Neuronal stem cell (in vitro differentiated cells): ENCODE measurements at regions not wholly inside any gene's neighbourhood (a gene's known extent, or its start where the extent isn't known, plus 50 kb on each side); places are given as distances from the start of the nearest gene placed in this dataset.

Source experiments
- DNase-seq: peaks from one replicate; pipeline ENCODE4 v3.0.0-alpha.2; 2013; ENCODE audit warnings: low spot score
- H2AFZ ChIP-seq: one replicate; pipeline ENCODE4 v1.6.1; 2013; ENCODE audit warnings: mild to moderate bottlenecking, low read length, inconsistent platforms
- H2AK5ac ChIP-seq: 2 replicates; pipeline ENCODE4 v1.6.1; 2013; ENCODE audit warnings: low read depth, mild to moderate bottlenecking, inconsistent platforms, low read length, moderate library complexity, mixed read lengths
- H2BK120ac ChIP-seq: 2 replicates; pipeline ENCODE4 v1.6.1; 2013; ENCODE audit warnings: low read depth, mild to moderate bottlenecking, inconsistent platforms, low read length, moderate library complexity, mixed read lengths
- H2BK12ac ChIP-seq: one replicate; pipeline ENCODE4 v1.6.1; 2013; ENCODE audit warnings: low read length, inconsistent platforms
- H2BK15ac ChIP-seq: 2 replicates; pipeline ENCODE4 v1.6.1; 2013; ENCODE audit warnings: mild to moderate bottlenecking, low read length, inconsistent platforms, mixed read lengths
- H2BK5ac ChIP-seq: one replicate; pipeline ENCODE4 v1.6.1; 2013; ENCODE audit warnings: inconsistent platforms, mild to moderate bottlenecking, low read length, moderate library complexity
- H3K14ac ChIP-seq: one replicate; pipeline ENCODE4 v1.6.1; 2013; ENCODE audit warnings: low read length, inconsistent platforms
- H3K18ac ChIP-seq: 2 replicates; pipeline ENCODE4 v1.6.1; 2013; ENCODE audit warnings: low read length, inconsistent platforms
- H3K23ac ChIP-seq: 2 replicates; pipeline ENCODE4 v1.6.1; 2013; ENCODE audit warnings: low read depth, mild to moderate bottlenecking, mixed read lengths, low read length, inconsistent platforms; ENCODE audit not compliant: poor library complexity
- H3K27ac ChIP-seq: replicated peaks from 3 replicates; pipeline ENCODE4 v1.5.1; 2013; ENCODE audit warnings: low read length, inconsistent platforms
- H3K27me3 ChIP-seq, 3 experiments: 2 replicates each; pipeline ENCODE4 v1.6.1; 2013; ENCODE audit warnings: low read length in 3 of 3, mild to moderate bottlenecking in 2 of 3, inconsistent platforms in 1 of 3, low read depth in 1 of 3, mixed read lengths in 1 of 3, moderate library complexity in 1 of 3; ENCODE audit not compliant: control insufficient read depth in 3 of 3, insufficient read depth in 3 of 3
- H3K36me3 ChIP-seq, 2 donors: replicated peaks in 1 of 2; 2 replicates each; pipeline ENCODE4 v1.6.1; 2013; ENCODE audit warnings: low read length in 2 of 2; ENCODE audit not compliant: control insufficient read depth in 2 of 2, insufficient read depth in 2 of 2
- H3K4ac ChIP-seq: 2 replicates; pipeline ENCODE4 v1.6.1; 2013; ENCODE audit warnings: inconsistent platforms, mild to moderate bottlenecking, low read length, moderate library complexity
- H3K4me1 ChIP-seq, 2 donors: 1 replicate in 1 of 2; 2 replicates in 1 of 2; pipeline ENCODE4 v1.6.1; 2013; ENCODE audit warnings: low read length in 2 of 2, low read depth in 1 of 2; ENCODE audit not compliant: control insufficient read depth in 2 of 2, insufficient read depth in 1 of 2
- H3K4me2 ChIP-seq: one replicate; pipeline ENCODE4 v1.6.1; 2013; ENCODE audit warnings: mild to moderate bottlenecking, low read length, inconsistent platforms; ENCODE audit not compliant: insufficient read depth, poor library complexity, severe bottlenecking
- H3K4me3 ChIP-seq, 2 donors: 2 replicates each; pipeline ENCODE4 v1.5.1; 2013; ENCODE audit warnings: low read length in 2 of 2, mild to moderate bottlenecking in 2 of 2, inconsistent platforms in 1 of 2, moderate library complexity in 1 of 2
- H3K79me1 ChIP-seq: one replicate; pipeline ENCODE4 v1.6.1; 2013; ENCODE audit warnings: low read depth, mild to moderate bottlenecking, inconsistent platforms, low read length, moderate library complexity
- H3K9ac ChIP-seq: one replicate; pipeline ENCODE4 v1.6.1; 2013; ENCODE audit warnings: mild to moderate bottlenecking, low read depth, low read length, inconsistent platforms; ENCODE audit not compliant: poor library complexity
- H3K9me3 ChIP-seq, 2 donors: replicated peaks in 1 of 2; 2 replicates each; pipeline versions ENCODE3 to v1.6.1; 2013; ENCODE audit warnings: low read length in 2 of 2, mild to moderate bottlenecking in 2 of 2, inconsistent platforms in 1 of 2, low read depth in 1 of 2, mixed read lengths in 1 of 2, moderate library complexity in 1 of 2; ENCODE audit not compliant: control insufficient read depth in 2 of 2, insufficient read depth in 1 of 2
- H4K8ac ChIP-seq: one replicate; pipeline ENCODE4 v1.6.1; 2013; ENCODE audit warnings: low read depth, mild to moderate bottlenecking, inconsistent platforms, low read length, moderate library complexity
- H4K91ac ChIP-seq: one replicate; pipeline ENCODE4 v1.6.1; 2013; ENCODE audit warnings: low read length, low read depth, mild to moderate bottlenecking, inconsistent platforms; ENCODE audit not compliant: poor library complexity
- WGBS, 2 donors: extraction: QIAGEN DNeasy Blood & Tissue Kit; methylation state at CpG; one replicate each; pipeline ENCODE4 v1.1.7; 2013; ENCODE audit warnings: missing lambda C conversion rate in 2 of 2, mixed read lengths in 1 of 2; ENCODE audit not compliant: insufficient read length in 2 of 2, insufficient replicate concordance in 1 of 2; ENCODE audit errors: extremely low coverage in 2 of 2; 5-methylcytosine and 5-hydroxymethylcytosine counted together

DNA sequence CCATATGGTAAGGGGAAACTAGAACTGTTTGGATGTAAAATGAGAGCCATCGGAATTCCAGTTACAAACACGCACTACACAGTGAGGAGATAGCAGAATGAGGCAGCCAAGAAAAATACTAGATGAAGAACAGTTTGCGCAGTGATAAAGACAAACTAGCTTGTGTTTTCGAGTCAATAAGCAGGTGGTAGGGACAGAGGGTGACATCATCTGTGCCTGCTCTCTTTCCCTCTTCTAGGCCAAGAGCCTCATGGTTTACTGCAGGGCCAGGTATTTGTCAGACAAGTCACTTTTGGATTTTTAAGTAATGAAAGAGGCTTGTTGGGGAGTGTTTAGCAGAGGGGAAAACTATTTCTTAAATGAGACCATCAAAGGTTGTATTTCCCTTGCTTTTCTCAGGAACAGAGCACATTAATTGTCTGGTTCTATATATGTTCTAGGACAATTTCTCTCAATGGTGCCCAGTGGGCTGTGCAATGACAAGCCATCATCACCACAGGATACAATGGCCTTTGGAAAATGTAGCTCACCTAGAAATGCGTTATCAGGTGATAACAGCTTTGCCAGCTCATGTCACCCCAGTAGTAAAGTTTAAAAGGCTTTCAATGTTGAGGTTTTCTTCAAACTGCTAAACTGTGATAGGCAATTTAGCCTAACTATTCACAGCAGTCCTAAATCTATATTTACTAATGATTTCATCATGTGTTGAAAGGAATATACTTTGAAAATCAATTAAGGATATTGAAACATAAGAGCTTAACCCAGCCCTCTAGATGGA lies 1210.3 kb upstream of the ZEB2 start:
- Histone ChIP-seq H3K4me3 (no peak overlapping the region), H2BK12ac (no peak overlapping the region), H3K4me1 (no peaks in the 10 kb centered on the region), H2AFZ (no peak overlapping the region), H3K14ac (no peak overlapping the region), H3K9me3 (no peaks in the 10 kb centered on the region), H4K8ac (no peak overlapping the region), H2BK5ac (no peak overlapping the region), H3K18ac (no peak overlapping the region), H2BK15ac (no peak overlapping the region), H3K27me3 (no peaks in the 10 kb centered on the region), H3K79me1 (no peaks in the 10 kb centered on the region), H4K91ac (no peak overlapping the region), H3K4me2 (no peak overlapping the region), H3K27ac (no peak overlapping the region), H3K9ac (no peak overlapping the region), H3K36me3 (no peaks in the 10 kb centered on the region), H3K23ac (no peak overlapping the region), H2BK120ac (no peak overlapping the region), H2AK5ac (no peak overlapping the region), H3K4ac (no peak overlapping the region)
- no CpG with 5 or more reads among the region's 5 CpGs for WGBS, 2 donors
- no peak for DNase-seq

DNA sequence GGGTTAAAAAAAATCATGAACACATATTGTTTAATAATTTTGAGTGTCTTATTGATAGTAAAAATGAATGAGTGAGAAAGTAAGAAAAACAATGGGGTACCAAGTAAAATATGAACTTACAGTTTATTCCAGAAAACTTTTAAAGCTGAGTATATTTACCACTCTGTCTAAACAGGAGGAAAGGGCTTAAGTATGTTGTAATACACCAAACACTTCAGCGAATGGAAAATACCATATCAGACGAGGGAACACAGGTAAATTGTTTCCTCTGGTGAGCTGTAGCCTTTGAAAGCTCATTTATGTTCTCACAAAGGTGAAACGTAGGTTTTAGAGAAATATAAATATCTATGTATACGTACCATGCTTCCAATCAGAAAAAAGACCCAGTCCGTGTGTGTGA lies 1209.6 kb upstream of the ZEB2 start:
- no peak overlapping the region for H2AK5ac ChIP-seq
- H3K18ac ChIP-seq: no peak overlapping the region
- no peak overlapping the region for H3K9ac ChIP-seq
- no peak overlapping the region for H2AFZ ChIP-seq
- no peaks in the 10 kb centered on the region for H3K9me3 ChIP-seq
- no peak overlapping the region for H3K27ac ChIP-seq
- no peaks in the 10 kb centered on the region for H3K4me1 ChIP-seq
- H3K14ac ChIP-seq: no peak overlapping the region
- no peaks in the 10 kb centered on the region for H3K79me1 ChIP-seq
- H3K23ac ChIP-seq: no peak overlapping the region
- H3K27me3 ChIP-seq: no peaks in the 10 kb centered on the region
- no peak overlapping the region for H4K91ac ChIP-seq
- no peak overlapping the region for H2BK5ac ChIP-seq
- no peak overlapping the region for H4K8ac ChIP-seq
- no peak overlapping the region for H2BK12ac ChIP-seq
- no peak for DNase-seq
- H3K4ac ChIP-seq: no peak overlapping the region
- H2BK120ac ChIP-seq: no peak overlapping the region
- H2BK15ac ChIP-seq: no peak overlapping the region
- WGBS, 2 donors: no CpG with 5 or more reads among the region's 5 CpGs
- no peaks in the 10 kb centered on the region for H3K36me3 ChIP-seq
- H3K4me2 ChIP-seq: no peak overlapping the region
- H3K4me3 ChIP-seq: no peak overlapping the region

DNA sequence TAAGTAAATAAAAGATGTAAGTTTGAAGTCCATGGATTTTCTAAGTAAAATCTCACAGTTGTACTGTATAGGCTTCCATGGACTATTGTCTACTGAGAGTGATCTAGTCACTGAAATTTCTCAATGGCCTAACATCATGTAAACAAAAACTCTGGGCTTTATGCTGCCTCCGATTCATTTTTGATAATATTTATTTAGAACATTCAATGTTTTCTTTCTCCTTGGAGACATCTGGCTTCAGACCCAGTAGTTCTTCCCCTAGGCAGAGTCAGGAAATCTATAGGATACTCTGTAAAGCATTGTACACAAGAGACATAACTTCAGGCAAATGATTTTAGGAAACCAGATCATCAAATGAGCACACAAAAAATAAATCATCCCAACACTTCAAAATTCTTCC lies 1208.6 kb upstream of the ZEB2 start:
- Histone ChIP-seq H2BK15ac (no peak overlapping the region), H3K27me3 (no peaks in the 10 kb centered on the region), H4K91ac (no peak overlapping the region), H4K8ac (no peak overlapping the region), H3K23ac (no peak overlapping the region), H3K4me3 (no peak overlapping the region), H2BK12ac (no peak overlapping the region), H2BK5ac (no peak overlapping the region), H3K18ac (no peak overlapping the region), H3K14ac (no peak overlapping the region), H3K4ac (no peak overlapping the region), H3K4me1 (no peaks in the 10 kb centered on the region), H3K36me3 (no peaks in the 10 kb centered on the region), H3K9ac (no peak overlapping the region), H3K79me1 (no peaks in the 10 kb centered on the region), H3K27ac (no peak overlapping the region), H3K4me2 (no peak overlapping the region), H2AK5ac (no peak overlapping the region), H3K9me3 (no peaks in the 10 kb centered on the region), H2BK120ac (no peak overlapping the region), H2AFZ (no peak overlapping the region)
- WGBS, 2 donors: no CpG with 5 or more reads among the region's 1 CpG
- DNase-seq: no peak

DNA sequence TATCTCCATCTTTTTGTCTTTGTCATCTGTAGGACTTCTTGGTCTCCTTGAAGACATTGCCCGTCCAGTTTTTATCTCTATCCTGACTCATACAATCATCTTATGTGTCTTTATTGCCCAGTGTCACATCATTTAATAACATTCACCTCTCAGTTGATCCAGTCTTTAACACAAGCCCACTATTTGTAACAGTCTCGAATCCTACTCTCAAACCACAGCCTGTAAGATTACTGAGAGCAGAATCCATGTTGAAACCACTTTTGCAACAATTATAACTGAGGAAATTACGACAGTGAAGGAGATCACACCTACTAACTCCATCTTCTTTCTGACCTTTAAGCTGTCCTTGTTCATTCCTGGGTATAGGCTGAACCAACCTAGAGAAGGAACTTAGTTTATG lies 1206.0 kb upstream of the ZEB2 start:
- H2BK5ac ChIP-seq: no peak overlapping the region
- H3K36me3 ChIP-seq: no peaks in the 10 kb centered on the region
- WGBS, 2 donors: no CpG with 5 or more reads among the region's 3 CpGs
- no peak overlapping the region for H2BK120ac ChIP-seq
- H2BK15ac ChIP-seq: no peak overlapping the region
- H3K18ac ChIP-seq: no peak overlapping the region
- no peaks in the 10 kb centered on the region for H3K79me1 ChIP-seq
- H3K4ac ChIP-seq: no peak overlapping the region
- no peak overlapping the region for H2BK12ac ChIP-seq
- H2AFZ ChIP-seq: no peak overlapping the region
- no peak overlapping the region for H3K4me2 ChIP-seq
- no peak overlapping the region for H3K14ac ChIP-seq
- H3K4me3 ChIP-seq: no peak overlapping the region
- H3K27ac ChIP-seq: no peak overlapping the region
- no peaks in the 10 kb centered on the region for H3K4me1 ChIP-seq
- no peak overlapping the region for H3K23ac ChIP-seq
- no peak overlapping the region for H3K9ac ChIP-seq
- no peaks in the 10 kb centered on the region for H3K27me3 ChIP-seq
- no peak for DNase-seq
- H3K9me3 ChIP-seq: no peaks in the 10 kb centered on the region
- no peak overlapping the region for H4K91ac ChIP-seq
- H4K8ac ChIP-seq: no peak overlapping the region
- no peak overlapping the region for H2AK5ac ChIP-seq
